Fibroblast of the aortic adventitia (primary cell): ENCODE measurements at regions not wholly inside any gene's neighbourhood (a gene's known extent, or its start where the extent isn't known, plus 50 kb on each side); places are given as distances from the start of the nearest gene placed in this dataset.

Experiments used
- DNase-seq: peaks from one replicate; pipeline ENCODE4 v3.0.0-alpha.2; 2010; ENCODE audit warnings: low read depth
- H3K4me3 ChIP-seq: 2 replicates; pipeline ENCODE4 v1.5.1; 2011; ENCODE audit warnings: low read depth, mild to moderate bottlenecking, control low read depth, low read length, moderate library complexity
- CTCF ChIP-seq: IDR thresholded peaks from 2 replicates; pipeline ENCODE4 v1.5.1; 2011; ENCODE audit warnings: mild to moderate bottlenecking, low read length, control low read depth, inconsistent platforms; ENCODE audit not compliant: insufficient read depth

GRCh38 chr3:59326246-59327024 is 276.6 kb upstream of the CFAP20DC start:
- H3K4me3 ChIP-seq, result no peak overlapping the region
- TF ChIP-seq CTCF, result peak; percentile 23
- DNase-seq, result no peak

- no peak for DNase-seq
- no peak for TF ChIP-seq CTCF
- H3K4me3 ChIP-seq, result no peak overlapping the region
Observed at GRCh38 chr3:59321881-59322540, 272.2 kb upstream of the CFAP20DC start.

GRCh38 chr3:59320080-59320479 is 270.3 kb upstream of the CFAP20DC start:
- TF ChIP-seq CTCF, result no peak
- no peak for DNase-seq
- no peak overlapping the region for H3K4me3 ChIP-seq

- peak; percentile 88 for DNase-seq
- no peak overlapping the region for H3K4me3 ChIP-seq
- TF ChIP-seq CTCF, result no peak
Observed at GRCh38 chr3:59319442-59319841, 269.6 kb upstream of the CFAP20DC start.

- TF ChIP-seq CTCF, result no peak
- peak; percentile 93 for DNase-seq
- no peak overlapping the region for H3K4me3 ChIP-seq
Observed at GRCh38 chr3:59318881-59319280, 269.1 kb upstream of the CFAP20DC start.

GRCh38 chr3:59317386-59317785 is 267.6 kb upstream of the CFAP20DC start:
- DNase-seq, result no peak
- H3K4me3 ChIP-seq, result no peak overlapping the region
- TF ChIP-seq CTCF, result no peak
